GM18505 (cell line): ENCODE measurements at regions not wholly inside any gene's neighbourhood (a gene's known extent, or its start where the extent isn't known, plus 50 kb on each side); places are given as distances from the start of the nearest gene placed in this dataset.

ENCODE experiments used
- ATAC-seq: cut with Tn5 transposase; IDR thresholded peaks from one replicate; pipeline ENCODE4 v1.9.1; 2021; ENCODE audit not compliant: unreplicated experiment
- POLR2A ChIP-seq: IDR thresholded peaks from 4 replicates; pipeline ENCODE4 v1.6.1; 2011; ENCODE audit warnings: borderline replicate concordance; ENCODE audit not compliant: insufficient read depth, insufficient read length; ENCODE audit errors: extremely low read depth

- no peak for TF ChIP-seq POLR2A
Observed at GRCh38 chr4:3382251-3382650, 59.5 kb upstream of the HGFAC start.

GRCh38 chr4:3384391-3384770, 57.4 kb upstream of the HGFAC start:
- ATAC-seq = no peak
- no peak for TF ChIP-seq POLR2A

More at GRCh38 chr4:3382251-3382650, 59.5 kb upstream of the HGFAC start:
- no peak for ATAC-seq

- no peak for ATAC-seq
- no peak for TF ChIP-seq POLR2A
Observed at GRCh38 chr4:3384771-3385710, 56.7 kb upstream of the HGFAC start.

- ATAC-seq = no peak
- no peak for TF ChIP-seq POLR2A
Observed at GRCh38 chr4:3385711-3386420, 55.9 kb upstream of the HGFAC start.

GRCh38 chr4:3386526-3386925, 55.2 kb upstream of the HGFAC start:
- no peak for ATAC-seq
- no peak for TF ChIP-seq POLR2A

DNA sequence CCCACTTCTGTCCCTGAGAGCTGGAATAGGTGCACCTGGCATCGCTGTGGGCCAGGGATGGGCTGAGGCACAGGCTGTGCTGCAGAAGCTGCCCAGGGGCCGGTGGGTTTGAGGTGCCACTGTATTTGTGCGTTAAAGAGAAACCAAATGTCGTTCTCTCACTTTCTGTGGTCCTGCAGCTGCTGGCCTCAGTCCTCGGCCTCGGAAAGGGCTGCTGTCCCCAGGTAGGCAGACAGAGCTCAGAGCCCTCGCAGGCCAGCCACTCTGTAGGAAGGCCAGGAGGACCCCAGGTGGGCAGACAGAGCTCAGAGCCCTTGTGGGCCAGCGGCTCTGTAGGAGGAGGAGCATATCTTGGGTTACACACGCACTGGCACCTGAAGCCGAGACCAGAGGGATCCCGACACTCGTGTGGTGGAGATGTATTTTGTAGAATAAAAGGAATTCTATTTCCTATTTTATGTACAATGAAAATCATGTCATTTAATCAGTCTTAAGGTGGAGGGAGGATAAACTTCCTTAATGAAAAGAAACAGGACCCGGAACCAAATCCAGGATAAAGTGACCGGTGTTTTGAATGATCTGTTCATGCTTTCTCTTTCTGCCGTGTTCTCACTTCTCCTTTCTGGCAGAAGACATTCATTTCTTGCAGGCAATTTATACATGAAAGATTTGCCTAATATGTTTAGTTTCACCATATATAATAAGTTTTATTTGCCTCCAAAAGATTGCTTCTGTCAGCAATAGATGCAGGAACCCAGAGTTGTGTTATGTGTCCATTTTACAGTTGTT, 54.4 kb upstream of the HGFAC start:
- ATAC-seq = peak; percentile 45
- no peak for TF ChIP-seq POLR2A

DNA sequence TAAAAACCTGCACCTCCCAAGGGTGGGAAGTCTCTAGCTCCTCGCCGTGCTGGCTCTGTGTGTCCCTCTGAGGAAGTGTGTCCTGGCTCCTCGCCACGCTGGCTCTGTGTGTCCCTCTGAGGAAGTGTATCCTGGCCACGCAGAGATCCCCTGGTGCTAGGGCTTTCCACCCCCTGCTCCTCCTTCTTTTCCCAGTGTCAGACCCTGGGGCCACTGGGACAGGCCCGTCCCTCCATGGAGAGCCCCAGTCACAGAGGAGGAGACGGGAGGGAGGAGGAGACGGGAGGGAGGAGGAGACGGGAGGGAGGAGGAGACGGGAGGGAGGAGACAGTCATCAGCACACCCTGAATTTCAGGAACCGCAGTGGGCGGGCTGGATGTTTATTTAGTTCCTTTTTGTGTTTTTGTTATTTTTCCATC, 53.8 kb upstream of the HGFAC start:
- peak; percentile 34 for ATAC-seq
- TF ChIP-seq POLR2A = no peak

GRCh38 chr4:3388471-3389232, 53.1 kb upstream of the HGFAC start:
- peak; percentile 65 for ATAC-seq
- TF ChIP-seq POLR2A = no peak

DNA sequence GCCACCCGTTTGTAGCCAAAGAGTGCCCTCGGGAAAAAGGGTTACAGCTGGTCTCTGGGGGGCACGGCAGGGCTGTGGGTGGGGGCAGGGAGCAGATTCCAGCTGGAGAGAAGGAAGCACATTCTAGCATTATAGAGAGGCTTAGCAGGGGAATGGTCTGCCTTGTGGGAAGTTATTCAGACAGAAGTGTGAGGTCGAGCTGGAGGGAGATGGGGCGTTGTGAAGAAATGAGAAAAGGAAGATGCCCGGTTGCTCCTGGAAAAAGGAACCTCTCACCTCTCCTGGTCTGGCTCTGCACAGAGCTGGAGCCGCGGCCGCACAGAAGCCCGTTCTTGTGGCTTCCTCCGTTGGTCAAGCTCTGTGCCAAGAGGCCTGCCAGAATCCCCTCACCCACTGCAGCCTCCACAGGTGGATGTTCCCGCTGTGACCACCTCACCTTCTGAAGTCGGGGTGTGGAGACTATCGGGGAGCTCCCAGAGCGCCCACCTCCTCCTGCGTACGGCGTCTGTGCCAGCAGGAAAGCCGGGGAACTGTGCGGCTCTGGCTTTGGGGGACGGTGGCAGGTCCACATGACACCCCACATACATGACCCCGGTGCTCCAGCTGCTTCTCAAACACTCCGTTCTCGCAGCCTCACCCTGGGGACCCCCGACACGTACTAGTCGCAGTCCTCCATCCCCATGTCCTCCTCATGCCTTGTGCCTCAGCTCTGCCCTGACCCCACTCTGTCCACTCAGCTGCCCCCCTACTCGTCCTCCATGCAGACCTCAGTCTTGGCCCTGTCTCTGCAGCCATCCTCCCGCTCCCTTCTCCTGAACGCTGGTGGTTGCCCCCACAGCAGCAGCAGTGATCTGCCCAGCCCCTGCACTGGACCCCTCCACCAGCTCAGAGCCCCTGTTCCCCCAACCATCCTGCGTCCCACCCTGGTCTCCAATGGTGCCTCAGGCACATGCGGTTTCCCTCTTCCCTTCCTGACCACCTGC, 52.2 kb upstream of the HGFAC start:
- TF ChIP-seq POLR2A = no peak
- ATAC-seq = no peak

- ATAC-seq = no peak
- TF ChIP-seq POLR2A = no peak
Observed at GRCh38 chr4:3390288-3390811, 51.4 kb upstream of the HGFAC start.

DNA sequence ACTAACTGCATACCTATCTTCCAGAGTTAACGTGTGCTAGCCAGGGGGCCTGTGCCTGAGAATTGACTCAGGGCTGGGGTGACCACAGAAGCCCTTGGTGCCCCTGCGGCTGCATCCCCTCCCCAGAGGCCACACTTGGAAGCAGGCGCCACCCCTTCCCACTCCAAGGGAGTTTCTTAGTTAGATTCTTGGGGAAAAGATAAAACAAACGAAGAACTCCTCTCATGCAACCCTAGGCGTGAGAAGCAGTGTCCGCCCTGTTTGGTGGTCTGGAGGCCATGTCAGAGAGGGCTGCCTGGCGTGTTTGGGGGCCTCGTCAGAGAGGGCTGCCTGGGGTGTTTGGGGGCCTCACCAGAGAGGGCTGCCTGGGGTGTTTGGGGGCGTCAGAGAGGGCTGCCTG, 50.3 kb upstream of the HGFAC start:
- no peak for TF ChIP-seq POLR2A
- ATAC-seq = no peak
